Gastrocnemius medialis (tissue), 4 donors: ENCODE measurements at regions not wholly inside any gene's neighbourhood (a gene's known extent, or its start where the extent isn't known, plus 50 kb on each side); places are given as distances from the start of the nearest gene placed in this dataset.
"Not testable (repeated sequence)": the region's sequence is repeated elsewhere in the genome, so short reads cannot be mapped to it uniquely, and the experiment has no call there.

Source experiments
- ATAC-seq, 2 donors: fragments of 150-250 bp; one replicate each; pipeline ENCODE4 v1.9.1; 2016
- DNase-seq, 2 donors: peaks; one replicate each; pipeline ENCODE4 v3.0.0-alpha.2; 2019
- H3K27ac ChIP-seq, 4 donors: fragments of 200-600 bp; sonication (generic); 1 replicate in 1 of 4; 2 replicates in 3 of 4; pipeline ENCODE4 v1.5.1; 2016 to 2018; ENCODE audit warnings: mild to moderate bottlenecking in 2 of 4, moderate library complexity in 1 of 4
- H3K27me3 ChIP-seq, 3 donors: fragments of 200-600 bp; sonication (generic) in 2 of 3; 1 replicate in 1 of 3; 2 replicates in 2 of 3; pipeline versions ENCODE4 v1.5.1 to v1.6.0; 2016 to 2019; ENCODE audit warnings: mild to moderate bottlenecking in 1 of 3, moderate library complexity in 1 of 3
- H3K36me3 ChIP-seq, 2 donors: fragments of 200-600 bp; sonication (generic) in 1 of 2; one replicate each; pipeline ENCODE4 v1.5.1; 2017 to 2018
- H3K4me1 ChIP-seq, 2 donors: fragments of 200-600 bp; sonication (generic) in 1 of 2; one replicate each; pipeline ENCODE4 v1.5.1; 2016 to 2017; ENCODE audit warnings: mild to moderate bottlenecking in 2 of 2
- H3K4me3 ChIP-seq, 4 donors: fragments of 200-600 bp; sonication (generic) in 3 of 4; 1 replicate in 1 of 4; 2 replicates in 3 of 4; pipeline ENCODE4 v1.5.1; 2016 to 2019; ENCODE audit warnings: mild to moderate bottlenecking in 2 of 4
- H3K9me3 ChIP-seq, 3 donors: fragments of 200-600 bp; sonication (generic) in 2 of 3; 1 replicate in 1 of 3; 2 replicates in 2 of 3; pipeline ENCODE4 v1.5.1; 2016 to 2019
- POLR2A ChIP-seq, 2 donors: fragments of 450-650 bp; IDR thresholded peaks; one replicate each; pipeline ENCODE4 v1.6.1; 2017; ENCODE audit warnings: antibody characterized with exemption in 2 of 2, mild to moderate bottlenecking in 2 of 2, moderate library complexity in 2 of 2
- in situ Hi-C, 4 donors: fragments of 200-750 bp; cut with MboI; loops; one replicate each; pipeline versions ENCODE4 v1.15.0 to v1.8.0; 2017; ENCODE audit warnings: low sequenced_read_pairs in 4 of 4
- intact Hi-C: fragments of 100-400 bp; cut with DNase I; formaldehyde crosslinking; loops from one replicate; pipeline ENCODE4 v1.15.1; 2023; ENCODE audit warnings: low total_unique reads
- TF ChIP-seq, protein P1 (sequence below), 5 experiments: fragments of 450-650 bp in 3 of 5; fragments of 200-600 bp in 2 of 5; sonication (generic) in 2 of 5; IDR thresholded peaks in 4 of 5; conservative IDR thresholded peaks in 1 of 5; 1 replicate in 4 of 5; 2 replicates in 1 of 5; pipeline ENCODE4 v1.5.1; 2016 to 2019; ENCODE audit warnings: antibody characterized with exemption in 5 of 5, mild to moderate bottlenecking in 3 of 5, moderate library complexity in 3 of 5

DNA sequence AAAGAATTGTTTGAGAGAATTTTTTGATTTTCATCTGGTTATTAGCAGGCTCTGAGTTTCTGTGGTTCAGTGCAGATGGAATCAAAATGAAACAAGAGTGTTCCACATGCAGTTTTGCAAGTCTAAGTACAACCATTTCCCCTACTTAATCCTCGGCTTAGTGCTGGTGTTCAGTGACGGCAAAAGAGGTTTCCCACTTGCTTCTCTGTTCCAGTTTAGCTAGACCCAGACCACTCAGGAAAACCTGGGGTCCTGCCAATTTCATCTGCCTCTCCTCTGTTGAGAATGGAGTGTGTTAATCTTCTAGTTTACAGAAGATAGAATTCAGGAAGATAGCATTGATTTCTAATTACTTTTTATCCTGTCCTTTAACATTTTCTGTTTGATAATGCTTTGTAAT is 996.2 kb upstream of the FANCL start:
- Histone ChIP-seq H3K9me3 (no peaks in the 10 kb centered on the region), H3K27me3 (no peaks in the 10 kb centered on the region), H3K27ac (no peak overlapping the region), H3K4me3 (no peak overlapping the region), H3K4me1 (no peaks in the 10 kb centered on the region), H3K36me3 (no peaks in the 10 kb centered on the region)
- DNase-seq (no peak), ATAC-seq (no peak)
- TF ChIP-seq, protein P1, sequence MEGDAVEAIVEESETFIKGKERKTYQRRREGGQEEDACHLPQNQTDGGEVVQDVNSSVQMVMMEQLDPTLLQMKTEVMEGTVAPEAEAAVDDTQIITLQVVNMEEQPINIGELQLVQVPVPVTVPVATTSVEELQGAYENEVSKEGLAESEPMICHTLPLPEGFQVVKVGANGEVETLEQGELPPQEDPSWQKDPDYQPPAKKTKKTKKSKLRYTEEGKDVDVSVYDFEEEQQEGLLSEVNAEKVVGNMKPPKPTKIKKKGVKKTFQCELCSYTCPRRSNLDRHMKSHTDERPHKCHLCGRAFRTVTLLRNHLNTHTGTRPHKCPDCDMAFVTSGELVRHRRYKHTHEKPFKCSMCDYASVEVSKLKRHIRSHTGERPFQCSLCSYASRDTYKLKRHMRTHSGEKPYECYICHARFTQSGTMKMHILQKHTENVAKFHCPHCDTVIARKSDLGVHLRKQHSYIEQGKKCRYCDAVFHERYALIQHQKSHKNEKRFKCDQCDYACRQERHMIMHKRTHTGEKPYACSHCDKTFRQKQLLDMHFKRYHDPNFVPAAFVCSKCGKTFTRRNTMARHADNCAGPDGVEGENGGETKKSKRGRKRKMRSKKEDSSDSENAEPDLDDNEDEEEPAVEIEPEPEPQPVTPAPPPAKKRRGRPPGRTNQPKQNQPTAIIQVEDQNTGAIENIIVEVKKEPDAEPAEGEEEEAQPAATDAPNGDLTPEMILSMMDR (IDR thresholded peaks at IDR 0.05 in 4 of 5, conservative IDR thresholded peaks at IDR 0.05 in 1 of 5), result no peak
- no peak for TF ChIP-seq POLR2A (IDR thresholded peaks at IDR 0.05)
- intact Hi-C loops (no loop called here), in situ Hi-C loops (no loop called here)

GRCh38 chr2:59236723-59237122 is 995.6 kb upstream of the FANCL start:
- Histone ChIP-seq H3K4me3 (no peak overlapping the region), H3K4me1 (no peaks in the 10 kb centered on the region), H3K27ac (no peak overlapping the region), H3K27me3 (no peaks in the 10 kb centered on the region), H3K36me3 (no peaks in the 10 kb centered on the region), H3K9me3 (no peaks in the 10 kb centered on the region)
- in situ Hi-C loops, result no loop called here
- DNase-seq (no peak), ATAC-seq (no peak)
- TF ChIP-seq POLR2A (IDR thresholded peaks at IDR 0.05), result no peak
- TF ChIP-seq, protein P1 (IDR thresholded peaks at IDR 0.05 in 4 of 5, conservative IDR thresholded peaks at IDR 0.05 in 1 of 5), result no peak
- intact Hi-C loops, result no loop called here

DNA sequence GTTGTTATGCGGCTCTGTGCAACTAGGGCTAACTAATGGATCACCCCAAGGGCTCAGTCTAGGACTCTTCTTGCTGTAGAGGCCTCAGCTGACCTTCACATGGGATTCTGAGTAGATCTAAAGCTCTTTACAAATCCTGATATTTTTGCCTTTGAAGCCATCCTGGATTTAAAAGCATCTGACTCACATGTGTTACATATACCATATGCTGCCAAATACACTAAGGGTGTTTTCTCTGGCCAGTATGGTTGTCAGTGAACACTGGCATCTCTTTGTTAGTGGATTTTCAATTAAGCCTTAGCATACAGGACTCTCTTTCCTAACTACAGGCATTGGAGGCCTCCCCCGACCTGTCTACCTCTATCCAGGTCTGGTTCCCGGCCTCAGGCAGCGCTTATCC is 992.8 kb upstream of the FANCL start:
- Histone ChIP-seq H3K27me3 (no peaks in the 10 kb centered on the region), H3K9me3 (no peaks in the 10 kb centered on the region), H3K27ac (no peak overlapping the region), H3K4me3 (no peak overlapping the region), H3K4me1 (no peaks in the 10 kb centered on the region), H3K36me3 (no peaks in the 10 kb centered on the region)
- intact Hi-C loops, result no loop called here
- no peak for ATAC-seq
- TF ChIP-seq, protein P1 (IDR thresholded peaks at IDR 0.05 in 4 of 5, conservative IDR thresholded peaks at IDR 0.05 in 1 of 5), result no peak
- TF ChIP-seq POLR2A (IDR thresholded peaks at IDR 0.05), result no peak
- no peak for DNase-seq
- in situ Hi-C loops, result no loop called here

- Histone ChIP-seq H3K4me1 (no peaks in the 10 kb centered on the region), H3K27ac (no peak overlapping the region), H3K4me3 (no peak overlapping the region), H3K36me3 (no peaks in the 10 kb centered on the region), H3K27me3 (no peaks in the 10 kb centered on the region), H3K9me3 (no peaks in the 10 kb centered on the region)
- in situ Hi-C loops, result no loop called here
- DNase-seq (no peak), ATAC-seq (no peak)
- intact Hi-C loops, result no loop called here
- TF ChIP-seq POLR2A (IDR thresholded peaks at IDR 0.05), result no peak
- TF ChIP-seq, protein P1 (IDR thresholded peaks at IDR 0.05 in 4 of 5, conservative IDR thresholded peaks at IDR 0.05 in 1 of 5), result no peak
Observed at GRCh38 chr2:59233448-59233847, 992.3 kb upstream of the FANCL start.

GRCh38 chr2:59232394-59233165 is 991.5 kb upstream of the FANCL start:
- H3K9me3 ChIP-seq, result no peaks in the 10 kb centered on the region
- no peaks in the 10 kb centered on the region for H3K27me3 ChIP-seq
- no peaks in the 10 kb centered on the region for H3K36me3 ChIP-seq
- intact Hi-C loops (no loop called here), in situ Hi-C loops (no loop called here)
- no peak for DNase-seq
- ATAC-seq, result no peak
- H3K27ac ChIP-seq, result no peak overlapping the region
- H3K4me1 ChIP-seq, result no peaks in the 10 kb centered on the region
- H3K4me3 ChIP-seq, result no peak overlapping the region
- TF ChIP-seq POLR2A (IDR thresholded peaks at IDR 0.05), result no peak
- TF ChIP-seq, protein P1 (IDR thresholded peaks at IDR 0.05 in 4 of 5, conservative IDR thresholded peaks at IDR 0.05 in 1 of 5), result no peak

- H3K9me3 ChIP-seq, in situ Hi-C loops, H3K4me1 ChIP-seq, H3K36me3 ChIP-seq, H3K27me3 ChIP-seq, H3K27ac ChIP-seq, intact Hi-C loops, ATAC-seq, DNase-seq, H3K4me3 ChIP-seq: not testable (repeated sequence)
Observed at GRCh38 chr2:59226362-59226761, 985.2 kb upstream of the FANCL start.
